ENCODE measurements at regions not wholly inside any gene's neighbourhood (a gene's known extent, or its start where the extent isn't known, plus 50 kb on each side); places are given as distances from the start of the nearest gene placed in this dataset.

GRCh38 chr13:95360464-95361097 lies 59.3 kb upstream of the ABCC4 start:
- TF ChIP-seq CTCF (IDR thresholded peaks at IDR 0.05; ENCODE audit: low read depth, low read length, missing input control) (no peak), REST (IDR thresholded peaks at IDR 0.05) (no peak), MAX (IDR thresholded peaks at IDR 0.05) (no peak), RAD21 (IDR thresholded peaks at IDR 0.05) (no peak), JUND (IDR thresholded peaks at IDR 0.05) (no peak), TAF1 (conservative IDR thresholded peaks at IDR 0.05) (no peak), YY1 (IDR thresholded peaks at IDR 0.05) (no peak)

Data from liver (tissue), 3 donors.